Upper lobe of left lung (tissue), 6 donors: ENCODE measurements at regions not wholly inside any gene's neighbourhood (a gene's known extent, or its start where the extent isn't known, plus 50 kb on each side); places are given as distances from the start of the nearest gene placed in this dataset.

Experiments used
- ATAC-seq, 2 donors: fragments of 200-7000 bp; cut with Tn5 transposase; one replicate each; pipeline ENCODE4 v1.9.1; 2022; ENCODE audit warnings: mild to moderate bottlenecking in 2 of 2, moderate library complexity in 2 of 2; ENCODE audit not compliant: low FRiP score in 2 of 2
- DNase-seq, 2 donors: peaks; one replicate each; pipeline ENCODE4 v3.0.0-alpha.2; 2019 to 2020
- H3K27ac ChIP-seq, 4 donors: fragments of 200-600 bp; sonication (generic); one replicate each; pipeline ENCODE4 v1.5.1; 2016 to 2019
- H3K27me3 ChIP-seq, 4 donors: fragments of 200-600 bp; sonication (generic); one replicate each; pipeline ENCODE4 v1.5.1; 2017 to 2019
- H3K36me3 ChIP-seq, 4 donors: fragments of 200-600 bp; sonication (generic); one replicate each; pipeline ENCODE4 v1.5.1; 2016 to 2019
- H3K4me1 ChIP-seq, 4 donors: fragments of 200-600 bp; sonication (generic); one replicate each; pipeline ENCODE4 v1.5.1; 2018 to 2019
- H3K4me3 ChIP-seq, 4 donors: fragments of 200-600 bp; sonication (generic); one replicate each; pipeline ENCODE4 v1.5.1; 2017 to 2019; ENCODE audit warnings: mild to moderate bottlenecking in 2 of 4, moderate library complexity in 1 of 4
- H3K9me3 ChIP-seq, 4 donors: fragments of 200-600 bp; sonication (generic); one replicate each; pipeline ENCODE4 v1.5.1; 2018 to 2019
- EP300 ChIP-seq, 4 donors: sonication (generic); formaldehyde crosslinking; IDR thresholded peaks; one replicate each; pipeline ENCODE4 v1.5.1; 2017; ENCODE audit warnings: antibody characterized with exemption in 4 of 4, control low read depth in 2 of 4
- POLR2A ChIP-seq, 4 donors: fragments of 450-650 bp; IDR thresholded peaks; one replicate each; pipeline ENCODE4 v1.5.1; 2016 to 2017; ENCODE audit warnings: antibody characterized with exemption in 4 of 4, mild to moderate bottlenecking in 2 of 4
- POLR2AphosphoS5 ChIP-seq, 2 donors: sonication (generic); formaldehyde crosslinking; IDR thresholded peaks; one replicate each; pipeline ENCODE4 v1.5.1; 2017; ENCODE audit warnings: antibody characterized with exemption in 2 of 2
- WGBS, 2 donors: methylation state at CpG; one replicate each; pipeline ENCODE4 v1.1.5; 2017 to 2018; 5-methylcytosine and 5-hydroxymethylcytosine counted together
- TF ChIP-seq, protein P1 (sequence below), 6 experiments: fragments of 450-650 bp in 4 of 6; fragments of 200-600 bp in 2 of 6; sonication (generic) in 2 of 6; IDR thresholded peaks; one replicate each; pipeline ENCODE4 v1.5.1; 2016 to 2019; ENCODE audit warnings: antibody characterized with exemption in 6 of 6
- donor health status: DM: no; HTN: no; CAD: no; lungs with moderate emphysema.
- donor health status: DM: no; HTN: yes; CAD: no; lungs with severe emphysema.

GRCh38 chr6:169145496-169145895, 108.2 kb downstream of the THBS2 start:
- H3K27ac ChIP-seq = no peak overlapping the region
- no peaks in the 10 kb centered on the region for H3K27me3 ChIP-seq
- no peak for ATAC-seq
- H3K4me1 ChIP-seq = peaks cover 0 to 3% (median 0%) of the 10 kb centered on the region in 4 donors
- H3K36me3 ChIP-seq = no peaks in the 10 kb centered on the region
- TF ChIP-seq, protein P1, sequence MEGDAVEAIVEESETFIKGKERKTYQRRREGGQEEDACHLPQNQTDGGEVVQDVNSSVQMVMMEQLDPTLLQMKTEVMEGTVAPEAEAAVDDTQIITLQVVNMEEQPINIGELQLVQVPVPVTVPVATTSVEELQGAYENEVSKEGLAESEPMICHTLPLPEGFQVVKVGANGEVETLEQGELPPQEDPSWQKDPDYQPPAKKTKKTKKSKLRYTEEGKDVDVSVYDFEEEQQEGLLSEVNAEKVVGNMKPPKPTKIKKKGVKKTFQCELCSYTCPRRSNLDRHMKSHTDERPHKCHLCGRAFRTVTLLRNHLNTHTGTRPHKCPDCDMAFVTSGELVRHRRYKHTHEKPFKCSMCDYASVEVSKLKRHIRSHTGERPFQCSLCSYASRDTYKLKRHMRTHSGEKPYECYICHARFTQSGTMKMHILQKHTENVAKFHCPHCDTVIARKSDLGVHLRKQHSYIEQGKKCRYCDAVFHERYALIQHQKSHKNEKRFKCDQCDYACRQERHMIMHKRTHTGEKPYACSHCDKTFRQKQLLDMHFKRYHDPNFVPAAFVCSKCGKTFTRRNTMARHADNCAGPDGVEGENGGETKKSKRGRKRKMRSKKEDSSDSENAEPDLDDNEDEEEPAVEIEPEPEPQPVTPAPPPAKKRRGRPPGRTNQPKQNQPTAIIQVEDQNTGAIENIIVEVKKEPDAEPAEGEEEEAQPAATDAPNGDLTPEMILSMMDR (IDR thresholded peaks at IDR 0.05) = no peak
- TF ChIP-seq POLR2AphosphoS5 (IDR thresholded peaks at IDR 0.05) = no peak
- TF ChIP-seq EP300 (IDR thresholded peaks at IDR 0.05) = no peak
- no peak for TF ChIP-seq POLR2A (IDR thresholded peaks at IDR 0.05)
- 71 to 82% methylated on average over 6 of the region's 6 CpGs for WGBS, 2 donors
- DNase-seq = no peak
- no peak overlapping the region for H3K4me3 ChIP-seq
- H3K9me3 ChIP-seq = peaks cover 0 to 7% (median 0%) of the 10 kb centered on the region in 4 donors

- H3K4me3 ChIP-seq = no peak overlapping the region
- no peaks in the 10 kb centered on the region for H3K27me3 ChIP-seq
- H3K36me3 ChIP-seq = no peaks in the 10 kb centered on the region
- WGBS, 2 donors = 79 to 84% methylated on average over 2 of the region's 2 CpGs
- TF ChIP-seq POLR2AphosphoS5 (IDR thresholded peaks at IDR 0.05) = no peak
- no peak for TF ChIP-seq POLR2A (IDR thresholded peaks at IDR 0.05)
- TF ChIP-seq, protein P1 (IDR thresholded peaks at IDR 0.05) = no peak
- TF ChIP-seq EP300 (IDR thresholded peaks at IDR 0.05) = no peak
- H3K27ac ChIP-seq = no peak overlapping the region
- ATAC-seq (no peak), DNase-seq (no peak)
- H3K4me1 ChIP-seq = peaks cover 0 to 3% (median 0%) of the 10 kb centered on the region in 4 donors
- H3K9me3 ChIP-seq = no peaks in the 10 kb centered on the region
These were observed 109.3 kb downstream of the THBS2 start for GRCh38 chr6:169144356-169144755.

GRCh38 chr6:169142538-169142844, 111.2 kb downstream of the THBS2 start:
- TF ChIP-seq, protein P1 (IDR thresholded peaks at IDR 0.05) = no peak
- TF ChIP-seq POLR2A (IDR thresholded peaks at IDR 0.05) (no peak), EP300 (IDR thresholded peaks at IDR 0.05) (no peak), POLR2AphosphoS5 (IDR thresholded peaks at IDR 0.05) (no peak)
- Histone ChIP-seq H3K27me3 (no peaks in the 10 kb centered on the region), H3K4me1 (peaks cover 0 to 3% (median 0%) of the 10 kb centered on the region in 4 donors), H3K27ac (no peak overlapping the region), H3K4me3 (no peak overlapping the region), H3K9me3 (no peaks in the 10 kb centered on the region), H3K36me3 (no peaks in the 10 kb centered on the region)
- DNase-seq (no peak), ATAC-seq (no peak)
- WGBS, 2 donors = 76 to 83% methylated on average over 8 of the region's 8 CpGs

DNA sequence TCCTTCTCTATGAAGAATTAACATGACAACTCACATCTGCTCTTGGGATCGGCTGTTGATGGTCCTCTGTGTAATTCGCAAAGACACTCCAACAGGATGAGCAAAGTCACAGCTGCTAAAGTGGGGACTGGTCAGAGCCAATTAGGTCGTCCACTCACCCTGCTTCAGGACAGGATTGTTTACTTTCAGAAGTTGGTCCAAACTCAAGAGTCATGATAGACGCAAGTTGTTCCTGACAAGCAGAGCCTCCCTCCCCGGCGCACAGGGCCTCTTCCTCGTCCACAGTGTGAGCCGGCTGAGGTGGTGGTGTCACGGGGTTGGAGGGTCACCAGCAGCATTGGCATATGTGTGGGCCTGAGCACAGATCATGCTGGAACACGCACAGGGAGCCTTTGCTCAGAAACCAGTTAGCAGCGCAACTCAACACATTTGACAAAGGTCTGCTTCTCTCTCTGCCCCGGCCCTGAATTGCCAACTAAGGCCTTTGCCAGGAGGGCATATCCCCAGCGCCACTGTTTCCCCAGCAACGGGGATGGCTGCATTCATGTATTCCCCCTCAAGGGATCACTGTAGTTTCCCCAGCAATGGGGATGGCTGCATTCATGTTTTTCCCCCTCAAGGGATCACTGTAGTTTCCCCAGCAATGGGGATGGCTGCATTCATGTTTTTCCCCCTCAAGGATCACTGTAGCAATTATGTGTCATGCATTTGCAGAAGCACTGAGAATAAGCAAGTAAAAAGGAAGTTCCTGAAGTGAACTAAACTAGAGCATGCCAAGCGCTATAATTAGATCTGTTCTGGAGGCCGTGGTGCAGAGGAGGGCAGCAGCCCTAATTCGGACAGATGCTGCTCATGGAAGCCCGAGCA, 111.7 kb downstream of the THBS2 start:
- no peak overlapping the region for H3K4me3 ChIP-seq
- H3K9me3 ChIP-seq = no peaks in the 10 kb centered on the region
- no peak for DNase-seq
- no peaks in the 10 kb centered on the region for H3K27me3 ChIP-seq
- H3K36me3 ChIP-seq = no peaks in the 10 kb centered on the region
- H3K4me1 ChIP-seq = peaks cover 0 to 3% (median 0%) of the 10 kb centered on the region in 4 donors
- 59 to 65% methylated on average over 18 of the region's 18 CpGs for WGBS, 2 donors
- no peak for TF ChIP-seq POLR2A (IDR thresholded peaks at IDR 0.05)
- TF ChIP-seq, protein P1 (IDR thresholded peaks at IDR 0.05) = no peak
- TF ChIP-seq POLR2AphosphoS5 (IDR thresholded peaks at IDR 0.05) = peak in 1 of 2 donors; percentile 49
- TF ChIP-seq EP300 (IDR thresholded peaks at IDR 0.05) = no peak
- ATAC-seq = peak; percentile 68 to 70
- peak overlapping the region in 2 of 4 donors; percentile 42 to 60 for H3K27ac ChIP-seq
